ENCODE measurements at regions not wholly inside any gene's neighbourhood (a gene's known extent, or its start where the extent isn't known, plus 50 kb on each side); places are given as distances from the start of the nearest gene placed in this dataset.
A peak's percentile ranks its signal among the peaks of the same experiment; 100 is the strongest.

GRCh38 chr17:77437747-77438146 lies 297.0 kb downstream of the SEC14L1 start:
- intact Hi-C loops (cut with micrococcal nuclease): no loop called here
- H3K27ac Mint-ChIP-seq: peak overlapping the region; percentile 52
- no peaks in the 10 kb centered on the region for H3K9me3 Mint-ChIP-seq
- peaks cover 7% of the 10 kb centered on the region for H3K36me3 Mint-ChIP-seq (ENCODE audit: low read depth)
- DNase-seq (ENCODE audit: low spot score): no peak
- peaks cover 85% of the 10 kb centered on the region for H3K4me1 Mint-ChIP-seq (ENCODE audit: low read depth)
- no peak overlapping the region for H3K4me3 Mint-ChIP-seq (ENCODE audit: low read depth)
- no peaks in the 10 kb centered on the region for H3K27me3 Mint-ChIP-seq (ENCODE audit: low read depth)

DNA sequence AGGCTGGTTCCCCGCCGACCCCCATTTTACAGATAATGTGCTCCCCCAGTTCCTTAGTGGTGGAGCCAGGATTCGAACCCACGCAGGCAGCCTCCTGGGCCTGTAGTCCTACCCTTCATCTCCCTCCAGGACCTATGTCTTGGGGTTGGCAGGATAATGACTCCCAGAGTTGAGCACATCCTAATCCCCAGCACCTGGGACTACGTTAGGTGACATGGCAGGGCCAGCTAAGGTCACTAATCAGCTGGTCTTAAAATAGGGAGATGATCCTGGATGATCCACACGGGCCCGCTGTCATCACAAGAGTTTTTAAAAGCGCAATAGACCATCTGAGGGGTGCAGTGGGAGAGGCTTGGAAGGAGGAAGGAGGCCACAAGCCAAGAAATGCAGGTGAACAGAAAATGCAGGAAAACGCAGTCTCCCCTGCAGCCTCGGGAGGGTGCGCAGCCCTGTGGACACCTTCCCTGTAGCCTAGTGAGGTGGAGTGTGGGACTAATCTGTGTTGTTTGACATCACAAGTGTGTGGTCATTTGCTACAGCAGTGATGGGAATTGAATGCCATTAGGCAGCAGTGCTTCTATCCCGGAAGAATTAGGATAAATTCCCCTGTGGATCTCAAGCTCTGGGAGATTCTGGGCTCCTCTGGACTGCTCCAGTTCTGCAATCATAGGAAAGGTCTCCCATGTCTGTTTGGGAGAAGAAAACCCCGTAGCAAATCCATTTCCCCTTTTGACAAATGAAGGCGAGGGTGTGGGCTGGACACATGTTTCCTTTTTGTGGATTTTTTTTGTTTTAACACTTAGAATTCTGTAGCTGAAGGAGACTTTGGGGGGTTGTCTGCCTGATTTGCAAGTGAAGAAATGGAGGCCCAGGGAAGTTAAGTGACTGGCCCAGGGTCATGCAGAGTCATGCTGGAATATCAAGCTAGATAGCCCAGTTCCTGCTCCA lies 297.7 kb downstream of the SEC14L1 start:
- Mint-ChIP-seq H3K36me3 (ENCODE audit: low read depth) (peaks cover 7% of the 10 kb centered on the region), H3K27ac (peak overlapping the region; percentile 99), H3K9me3 (no peaks in the 10 kb centered on the region), H3K4me3 (ENCODE audit: low read depth) (peak overlapping the region; percentile 49), H3K27me3 (ENCODE audit: low read depth) (no peaks in the 10 kb centered on the region), H3K4me1 (ENCODE audit: low read depth) (peaks cover 85% of the 10 kb centered on the region)
- no peak for DNase-seq (ENCODE audit: low spot score)
- intact Hi-C loops (cut with micrococcal nuclease): no loop called here

- Mint-ChIP-seq H3K9me3 (no peaks in the 10 kb centered on the region), H3K36me3 (ENCODE audit: low read depth) (peaks cover 7% of the 10 kb centered on the region), H3K27me3 (ENCODE audit: low read depth) (no peaks in the 10 kb centered on the region), H3K4me1 (ENCODE audit: low read depth) (peaks cover 87% of the 10 kb centered on the region), H3K27ac (peak overlapping the region; percentile 99), H3K4me3 (ENCODE audit: low read depth) (peak overlapping the region; percentile 49)
- DNase-seq (ENCODE audit: low spot score): no peak
- intact Hi-C loops (cut with micrococcal nuclease): loop anchor here (2.0 to 5.0 kb wide), 3 partner anchors 32 to 107 kb away; no protein-coding TSS in a partner anchor
Measured at GRCh38 chr17:77439189-77440018, 298.6 kb downstream of the SEC14L1 start.

- H3K4me1 Mint-ChIP-seq (ENCODE audit: low read depth): peaks cover 87% of the 10 kb centered on the region
- peak overlapping the region; percentile 99 for H3K27ac Mint-ChIP-seq
- H3K27me3 Mint-ChIP-seq (ENCODE audit: low read depth): no peaks in the 10 kb centered on the region
- DNase-seq (ENCODE audit: low spot score): peak; percentile 32
- peak overlapping the region; percentile 74 for H3K4me3 Mint-ChIP-seq (ENCODE audit: low read depth)
- H3K9me3 Mint-ChIP-seq: no peaks in the 10 kb centered on the region
- H3K36me3 Mint-ChIP-seq (ENCODE audit: low read depth): peaks cover 7% of the 10 kb centered on the region
- intact Hi-C loops (cut with micrococcal nuclease): loop anchor here (2.0 to 5.0 kb wide), 3 partner anchors 32 to 108 kb away; no protein-coding TSS in a partner anchor
Measured at GRCh38 chr17:77440560-77440981, 299.8 kb downstream of the SEC14L1 start.

- Mint-ChIP-seq H3K27me3 (ENCODE audit: low read depth) (no peaks in the 10 kb centered on the region), H3K9me3 (no peaks in the 10 kb centered on the region), H3K4me1 (ENCODE audit: low read depth) (peaks cover 87% of the 10 kb centered on the region), H3K4me3 (ENCODE audit: low read depth) (peak overlapping the region; percentile 74), H3K27ac (peak overlapping the region; percentile 99), H3K36me3 (ENCODE audit: low read depth) (peaks cover 7% of the 10 kb centered on the region)
- intact Hi-C loops (cut with micrococcal nuclease): loop anchor here (2.0 to 5.0 kb wide), 3 partner anchors 31 to 109 kb away; no protein-coding TSS in a partner anchor
- DNase-seq (ENCODE audit: low spot score): peak; percentile 68
Measured at GRCh38 chr17:77441130-77441920, 300.6 kb downstream of the SEC14L1 start.

- H3K4me1 Mint-ChIP-seq (ENCODE audit: low read depth): peaks cover 87% of the 10 kb centered on the region
- peak overlapping the region; percentile 99 for H3K27ac Mint-ChIP-seq
- no peak for DNase-seq (ENCODE audit: low spot score)
- H3K4me3 Mint-ChIP-seq (ENCODE audit: low read depth): peak overlapping the region; percentile 74
- no peaks in the 10 kb centered on the region for H3K9me3 Mint-ChIP-seq
- H3K36me3 Mint-ChIP-seq (ENCODE audit: low read depth): peaks cover 9% of the 10 kb centered on the region
- no peaks in the 10 kb centered on the region for H3K27me3 Mint-ChIP-seq (ENCODE audit: low read depth)
- intact Hi-C loops (cut with micrococcal nuclease): loop anchor here (2.0 to 5.0 kb wide), 3 partner anchors 31 to 109 kb away; no protein-coding TSS in a partner anchor
Measured at GRCh38 chr17:77441940-77442339, 301.2 kb downstream of the SEC14L1 start.

GRCh38 chr17:77442976-77443747 lies 302.4 kb downstream of the SEC14L1 start:
- Mint-ChIP-seq H3K9me3 (no peaks in the 10 kb centered on the region), H3K27me3 (ENCODE audit: low read depth) (no peaks in the 10 kb centered on the region), H3K27ac (peak overlapping the region; percentile 99), H3K4me3 (ENCODE audit: low read depth) (peak overlapping the region; percentile 17), H3K4me1 (ENCODE audit: low read depth) (peaks cover 86% of the 10 kb centered on the region), H3K36me3 (ENCODE audit: low read depth) (peaks cover 9% of the 10 kb centered on the region)
- DNase-seq (ENCODE audit: low spot score): no peak
- intact Hi-C loops (cut with micrococcal nuclease): loop anchor here (5.0 kb wide), 1 partner anchor 36 kb away; no protein-coding TSS in a partner anchor

GRCh38 chr17:77443748-77444260 lies 303.0 kb downstream of the SEC14L1 start:
- Mint-ChIP-seq H3K9me3 (no peaks in the 10 kb centered on the region), H3K36me3 (ENCODE audit: low read depth) (peaks cover 12% of the 10 kb centered on the region), H3K27ac (peak overlapping the region; percentile 99), H3K4me3 (ENCODE audit: low read depth) (peak overlapping the region; percentile 37), H3K4me1 (ENCODE audit: low read depth) (peaks cover 82% of the 10 kb centered on the region), H3K27me3 (ENCODE audit: low read depth) (no peaks in the 10 kb centered on the region)
- intact Hi-C loops (cut with micrococcal nuclease): loop anchor here (5.0 kb wide), 1 partner anchor 37 kb away; no protein-coding TSS in a partner anchor
- no peak for DNase-seq (ENCODE audit: low spot score)

- DNase-seq (ENCODE audit: low spot score): no peak
- Mint-ChIP-seq H3K4me3 (ENCODE audit: low read depth) (peak overlapping the region; percentile 37), H3K4me1 (ENCODE audit: low read depth) (peaks cover 82% of the 10 kb centered on the region)
Measured at GRCh38 chr17:77444628-77444983, 303.8 kb downstream of the SEC14L1 start.

GRCh38 chr17:77444984-77445759 lies 304.4 kb downstream of the SEC14L1 start:
- intact Hi-C loops (cut with micrococcal nuclease): loop anchor here (1.0 to 5.0 kb wide), 4 partner anchors 8 to 202 kb away; no protein-coding TSS in a partner anchor
- peak overlapping the region; percentile 77 for H3K4me3 Mint-ChIP-seq (ENCODE audit: low read depth)
- peak; percentile 85 for DNase-seq (ENCODE audit: low spot score)
- no peaks in the 10 kb centered on the region for H3K27me3 Mint-ChIP-seq (ENCODE audit: low read depth)
- peak overlapping the region; percentile 99 for H3K27ac Mint-ChIP-seq
- H3K36me3 Mint-ChIP-seq (ENCODE audit: low read depth): peaks cover 16% of the 10 kb centered on the region
- H3K4me1 Mint-ChIP-seq (ENCODE audit: low read depth): peaks cover 84% of the 10 kb centered on the region
- no peaks in the 10 kb centered on the region for H3K9me3 Mint-ChIP-seq

More at GRCh38 chr17:77444628-77444983, 303.8 kb downstream of the SEC14L1 start:
- H3K27me3 Mint-ChIP-seq (ENCODE audit: low read depth): no peaks in the 10 kb centered on the region
- intact Hi-C loops (cut with micrococcal nuclease): loop anchor here (5.0 kb wide), 1 partner anchor 37 kb away; no protein-coding TSS in a partner anchor
- peaks cover 12% of the 10 kb centered on the region for H3K36me3 Mint-ChIP-seq (ENCODE audit: low read depth)
- no peaks in the 10 kb centered on the region for H3K9me3 Mint-ChIP-seq
- H3K27ac Mint-ChIP-seq: peak overlapping the region; percentile 99

All from activated T-helper 2 cell treated with anti-CD3 and anti-CD28 coated beads, Interferon-gamma antibody, Interleukin-2, Interleukin-4, amounts not matched to agents 10 μg/mL and 5 μg/mL and 100 μg/mL, durations not matched to agents 14 hours and 24 hours and 36 hours (primary cell).